ENCODE measurements at regions not wholly inside any gene's neighbourhood (a gene's known extent, or its start where the extent isn't known, plus 50 kb on each side); places are given as distances from the start of the nearest gene placed in this dataset.

GRCh38 chr2:120497261-120497977 lies 151.5 kb downstream of the INHBB start:
- Histone ChIP-seq H3K4me3 (replicated peaks in 1 of 3; ENCODE audit: insufficient read depth in 1 of 3, low read depth in 2 of 3, low read length in 3 of 3) (no peak overlapping the region), H3K9me3 (ENCODE audit: low read length) (no peaks in the 10 kb centered on the region), H3K9ac (ENCODE audit: insufficient read depth, low read depth, low read length) (no peak overlapping the region), H4K20me1 (ENCODE audit: insufficient read depth, low read length) (no peaks in the 10 kb centered on the region), H3K36me3 (replicated peaks in 1 of 2; ENCODE audit: control insufficient read depth in 1 of 2, insufficient read depth in 2 of 2, low read length in 2 of 2) (no peaks in the 10 kb centered on the region), H3K27ac (ENCODE audit: extremely low read length, insufficient read depth, low read length) (no peak overlapping the region), H2AFZ (ENCODE audit: low read length) (no peak overlapping the region), H3K4me1 (ENCODE audit: insufficient read depth, low read length) (peaks cover 31% of the 10 kb centered on the region), H3K4me2 (ENCODE audit: low read depth, low read length) (no peak overlapping the region), H3K27me3 (ENCODE audit: control insufficient read depth in 1 of 2, insufficient read depth in 2 of 2, low read length in 2 of 2) (peaks cover 0 to 48% of the 10 kb centered on the region in 2 experiments; a peak in 4 of 5 replicates), H3K79me2 (ENCODE audit: insufficient read depth, low read length) (no peaks in the 10 kb centered on the region)
- intact Hi-C loops (cut with micrococcal nuclease; ENCODE audit: unreplicated experiment) = no loop called here
- in situ Hi-C loops (cut with HindIII; ENCODE audit: extremely low pct_ligation_motif_present, low pct_unique_long_range_greater_than_20kb) = no loop called here
- no peak for TF ChIP-seq ETV5 (CRISPR knock-in tag; IDR thresholded peaks at IDR 0.05; ENCODE audit: borderline replicate concordance)
- TF ChIP-seq NR2F6 (IDR thresholded peaks at IDR 0.05) = no peak
- no peak for TF ChIP-seq NR2F6 (CRISPR knock-in tag; IDR thresholded peaks at IDR 0.05)
- TF ChIP-seq ISL2 (CRISPR knock-in tag; IDR thresholded peaks at IDR 0.05) = no peak
- TF ChIP-seq MYC (CRISPR knock-in tag; IDR thresholded peaks at IDR 0.05; ENCODE audit: borderline replicate concordance) = no peak
- TF ChIP-seq NKX3-1 (CRISPR knock-in tag; IDR thresholded peaks at IDR 0.05) = no peak
- FAIRE-seq (no peak), ATAC-seq (no peak), DNase-seq (ENCODE audit: low spot score) (no peak)
- 47% methylated on average over 7 of the region's 7 CpGs for WGBS (ENCODE audit: low lambda C conversion rate)
- ChIA-PET POLR2A (interaction anchor here (1.3 to 2.8 kb wide), 2 partner anchors 17 to 31 kb away, joined by 3 to 13 read pairs; no protein-coding TSS in a partner anchor), CTCF (ENCODE audit: low intra/inter-chr PET ratio, low total read pairs) (no interaction called here)
- no TSS peak for BruUV-seq (replicated peaks)

DNA sequence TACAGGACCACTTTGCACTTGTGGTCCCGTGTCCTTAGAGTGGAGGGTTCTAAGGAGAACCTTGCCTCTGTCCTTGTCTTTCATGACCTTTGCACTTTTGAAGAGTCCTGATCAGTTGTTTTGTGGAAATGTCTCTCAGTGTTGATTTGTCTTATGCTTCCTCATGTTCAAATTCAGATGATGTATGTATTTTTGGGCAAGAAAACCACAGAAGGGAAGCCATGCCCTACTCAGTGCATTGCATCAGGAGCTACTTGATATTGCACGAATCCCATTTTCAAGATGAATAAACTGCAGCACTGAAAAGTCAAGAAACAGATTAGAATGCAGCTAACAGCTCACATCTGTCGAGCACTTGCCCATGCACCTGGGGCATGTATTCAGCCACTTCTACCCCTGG lies 152.2 kb downstream of the INHBB start:
- Histone ChIP-seq H4K20me1 (ENCODE audit: insufficient read depth, low read length) (no peaks in the 10 kb centered on the region), H3K4me2 (ENCODE audit: low read depth, low read length) (no peak overlapping the region), H3K9me3 (ENCODE audit: low read length) (no peaks in the 10 kb centered on the region), H3K27me3 (ENCODE audit: control insufficient read depth in 1 of 2, insufficient read depth in 2 of 2, low read length in 2 of 2) (peaks cover 0 to 55% of the 10 kb centered on the region in 2 experiments; a peak in 4 of 5 replicates), H2AFZ (ENCODE audit: low read length) (no peak overlapping the region), H3K36me3 (replicated peaks in 1 of 2; ENCODE audit: control insufficient read depth in 1 of 2, insufficient read depth in 2 of 2, low read length in 2 of 2) (no peaks in the 10 kb centered on the region), H3K9ac (ENCODE audit: insufficient read depth, low read depth, low read length) (no peak overlapping the region), H3K4me1 (ENCODE audit: insufficient read depth, low read length) (peaks cover 38% of the 10 kb centered on the region), H3K27ac (ENCODE audit: extremely low read length, insufficient read depth, low read length) (no peak overlapping the region), H3K4me3 (replicated peaks in 1 of 3; ENCODE audit: insufficient read depth in 1 of 3, low read depth in 2 of 3, low read length in 3 of 3) (no peak overlapping the region), H3K79me2 (ENCODE audit: insufficient read depth, low read length) (no peaks in the 10 kb centered on the region)
- no peak for DNase-seq (ENCODE audit: low spot score)
- FAIRE-seq = no peak
- in situ Hi-C loops (cut with HindIII; ENCODE audit: extremely low pct_ligation_motif_present, low pct_unique_long_range_greater_than_20kb) = no loop called here
- ChIA-PET CTCF (ENCODE audit: low intra/inter-chr PET ratio, low total read pairs) (no interaction called here), POLR2A (interaction anchor here (1.3 to 2.8 kb wide), 2 partner anchors 17 to 32 kb away, joined by 3 to 13 read pairs; no protein-coding TSS in a partner anchor)
- no TSS peak for BruUV-seq (replicated peaks)
- 47% methylated on average over 3 of the region's 3 CpGs for WGBS (ENCODE audit: low lambda C conversion rate)
- ATAC-seq = no peak
- intact Hi-C loops (cut with micrococcal nuclease; ENCODE audit: unreplicated experiment) = no loop called here
- TF ChIP-seq ZNF512 (CRISPR knock-in tag; IDR thresholded peaks at IDR 0.05) (no peak), ZMAT3 (CRISPR knock-in tag; conservative IDR thresholded peaks at IDR 0.05) (no peak), ZNF782 (CRISPR knock-in tag; IDR thresholded peaks at IDR 0.05; ENCODE audit: borderline replicate concordance) (no peak), PPARG (CRISPR knock-in tag; conservative IDR thresholded peaks at IDR 0.05) (no peak), ZNF607 (CRISPR knock-in tag; IDR thresholded peaks at IDR 0.05; ENCODE audit: borderline replicate concordance) (no peak), SP4 (CRISPR knock-in tag; IDR thresholded peaks at IDR 0.05) (no peak)
- TF ChIP-seq, protein P1, sequence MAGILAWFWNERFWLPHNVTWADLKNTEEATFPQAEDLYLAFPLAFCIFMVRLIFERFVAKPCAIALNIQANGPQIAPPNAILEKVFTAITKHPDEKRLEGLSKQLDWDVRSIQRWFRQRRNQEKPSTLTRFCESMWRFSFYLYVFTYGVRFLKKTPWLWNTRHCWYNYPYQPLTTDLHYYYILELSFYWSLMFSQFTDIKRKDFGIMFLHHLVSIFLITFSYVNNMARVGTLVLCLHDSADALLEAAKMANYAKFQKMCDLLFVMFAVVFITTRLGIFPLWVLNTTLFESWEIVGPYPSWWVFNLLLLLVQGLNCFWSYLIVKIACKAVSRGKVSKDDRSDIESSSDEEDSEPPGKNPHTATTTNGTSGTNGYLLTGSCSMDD (CRISPR knock-in tag; IDR thresholded peaks at IDR 0.05) = no peak
- TF ChIP-seq, protein P2, sequence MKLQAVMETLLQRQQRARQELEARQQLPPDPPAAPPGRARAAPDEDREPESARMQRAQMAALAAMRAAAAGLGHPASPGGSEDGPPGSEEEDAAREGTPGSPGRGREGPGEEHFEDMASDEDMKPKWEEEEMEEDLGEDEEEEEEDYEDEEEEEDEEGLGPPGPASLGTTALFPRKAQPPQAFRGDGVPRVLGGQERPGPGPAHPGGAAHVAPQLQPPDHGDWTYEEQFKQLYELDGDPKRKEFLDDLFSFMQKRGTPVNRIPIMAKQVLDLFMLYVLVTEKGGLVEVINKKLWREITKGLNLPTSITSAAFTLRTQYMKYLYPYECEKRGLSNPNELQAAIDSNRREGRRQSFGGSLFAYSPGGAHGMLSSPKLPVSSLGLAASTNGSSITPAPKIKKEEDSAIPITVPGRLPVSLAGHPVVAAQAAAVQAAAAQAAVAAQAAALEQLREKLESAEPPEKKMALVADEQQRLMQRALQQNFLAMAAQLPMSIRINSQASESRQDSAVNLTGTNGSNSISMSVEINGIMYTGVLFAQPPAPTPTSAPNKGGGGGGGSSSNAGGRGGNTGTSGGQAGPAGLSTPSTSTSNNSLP (IDR thresholded peaks at IDR 0.05; ENCODE audit: low read depth, low read length) = no peak
